ENCODE measurements at regions not wholly inside any gene's neighbourhood (a gene's known extent, or its start where the extent isn't known, plus 50 kb on each side); places are given as distances from the start of the nearest gene placed in this dataset.

GRCh38 chr10:83432261-83433045 is 706.9 kb upstream of the GHITM start:
- peaks cover 28% of the 10 kb centered on the region for H3K9me3 Mint-ChIP-seq

DNA sequence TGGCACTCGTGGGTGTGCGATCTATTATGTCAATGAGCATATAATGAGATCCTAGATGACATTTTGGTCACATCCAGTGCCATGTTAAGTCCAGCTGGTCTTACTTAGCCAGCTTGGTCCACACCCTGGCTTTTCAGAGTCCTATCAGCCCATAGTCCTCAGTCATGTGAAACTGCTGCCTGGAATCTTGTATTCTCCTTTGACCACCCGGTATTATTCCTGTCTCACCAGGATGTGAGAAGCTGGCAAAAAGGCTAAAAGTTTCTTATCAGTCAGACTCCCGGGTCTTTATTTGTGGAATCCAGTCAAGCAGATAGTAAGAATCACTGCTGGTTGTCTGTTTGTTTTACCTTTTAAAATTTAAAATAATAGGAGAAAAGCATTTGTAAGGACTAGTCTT is 705.6 kb upstream of the GHITM start:
- Mint-ChIP-seq H3K9me3 (peaks cover 22% of the 10 kb centered on the region), H3K36me3 (ENCODE audit: low read depth) (no peaks in the 10 kb centered on the region), H3K27me3 (ENCODE audit: low read depth) (no peaks in the 10 kb centered on the region), H3K4me1 (ENCODE audit: low read depth) (no peaks in the 10 kb centered on the region), H3K4me3 (ENCODE audit: low read depth) (no peak overlapping the region), H3K27ac (no peak overlapping the region)
- intact Hi-C loops (cut with micrococcal nuclease), result no loop called here
- DNase-seq (ENCODE audit: low spot score), result no peak

More at GRCh38 chr10:83432261-83433045, 706.9 kb upstream of the GHITM start:
- no peak for DNase-seq (ENCODE audit: low spot score)
- intact Hi-C loops (cut with micrococcal nuclease), result no loop called here
- H3K4me1 Mint-ChIP-seq (ENCODE audit: low read depth), result no peaks in the 10 kb centered on the region
- H3K27me3 Mint-ChIP-seq (ENCODE audit: low read depth), result no peaks in the 10 kb centered on the region
- H3K36me3 Mint-ChIP-seq (ENCODE audit: low read depth), result no peaks in the 10 kb centered on the region
- H3K27ac Mint-ChIP-seq, result no peak overlapping the region
- H3K4me3 Mint-ChIP-seq (ENCODE audit: low read depth), result no peak overlapping the region

DNA sequence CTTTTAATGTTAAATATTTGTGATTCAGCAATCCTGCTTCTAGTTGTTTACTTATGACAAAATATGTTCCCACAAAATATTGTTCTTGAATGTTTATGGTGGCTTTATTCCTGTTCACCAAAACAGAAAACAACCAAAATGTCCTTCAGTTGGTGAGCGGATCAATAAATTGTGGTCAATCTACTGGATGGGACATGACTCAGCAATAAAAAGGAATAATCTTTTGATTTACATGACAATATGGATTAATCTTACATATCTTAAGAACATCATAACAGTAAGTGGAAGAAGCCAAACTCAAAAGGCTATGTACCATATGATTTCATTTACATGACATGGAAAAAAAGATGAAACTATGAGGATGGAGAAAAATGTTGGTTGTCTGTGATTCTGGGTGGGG is 691.3 kb upstream of the GHITM start:
- Mint-ChIP-seq H3K27ac (no peak overlapping the region), H3K4me3 (ENCODE audit: low read depth) (no peak overlapping the region), H3K9me3 (peaks cover 17% of the 10 kb centered on the region), H3K27me3 (ENCODE audit: low read depth) (no peaks in the 10 kb centered on the region), H3K36me3 (ENCODE audit: low read depth) (no peaks in the 10 kb centered on the region), H3K4me1 (ENCODE audit: low read depth) (no peaks in the 10 kb centered on the region)
- no peak for DNase-seq (ENCODE audit: low spot score)
- intact Hi-C loops (cut with micrococcal nuclease), result no loop called here

- intact Hi-C loops (cut with micrococcal nuclease), result no loop called here
- no peak overlapping the region for H3K4me3 Mint-ChIP-seq (ENCODE audit: low read depth)
- no peak overlapping the region for H3K27ac Mint-ChIP-seq
- peaks cover 21% of the 10 kb centered on the region for H3K9me3 Mint-ChIP-seq
- no peaks in the 10 kb centered on the region for H3K4me1 Mint-ChIP-seq (ENCODE audit: low read depth)
- no peaks in the 10 kb centered on the region for H3K27me3 Mint-ChIP-seq (ENCODE audit: low read depth)
- H3K36me3 Mint-ChIP-seq (ENCODE audit: low read depth), result no peaks in the 10 kb centered on the region
- DNase-seq (ENCODE audit: low spot score), result no peak
These were observed 680.7 kb upstream of the GHITM start for GRCh38 chr10:83458611-83459010.

GRCh38 chr10:83459124-83459523 is 680.2 kb upstream of the GHITM start:
- H3K27me3 Mint-ChIP-seq (ENCODE audit: low read depth), result no peaks in the 10 kb centered on the region
- no peak for DNase-seq (ENCODE audit: low spot score)
- no peak overlapping the region for H3K27ac Mint-ChIP-seq
- no peaks in the 10 kb centered on the region for H3K36me3 Mint-ChIP-seq (ENCODE audit: low read depth)
- no peak overlapping the region for H3K4me3 Mint-ChIP-seq (ENCODE audit: low read depth)
- peaks cover 26% of the 10 kb centered on the region for H3K9me3 Mint-ChIP-seq
- intact Hi-C loops (cut with micrococcal nuclease), result no loop called here
- no peaks in the 10 kb centered on the region for H3K4me1 Mint-ChIP-seq (ENCODE audit: low read depth)

GRCh38 chr10:83469728-83470331 is 669.5 kb upstream of the GHITM start:
- H3K27me3 Mint-ChIP-seq (ENCODE audit: low read depth), result no peaks in the 10 kb centered on the region
- H3K36me3 Mint-ChIP-seq (ENCODE audit: low read depth), result no peaks in the 10 kb centered on the region
- H3K27ac Mint-ChIP-seq, result no peak overlapping the region
- no peak for DNase-seq (ENCODE audit: low spot score)
- no peaks in the 10 kb centered on the region for H3K4me1 Mint-ChIP-seq (ENCODE audit: low read depth)
- H3K9me3 Mint-ChIP-seq, result peaks cover 16% of the 10 kb centered on the region
- intact Hi-C loops (cut with micrococcal nuclease), result no loop called here
- H3K4me3 Mint-ChIP-seq (ENCODE audit: low read depth), result no peak overlapping the region

GRCh38 chr10:83476211-83476610 is 663.1 kb upstream of the GHITM start:
- no peak for DNase-seq (ENCODE audit: low spot score)
- Mint-ChIP-seq H3K9me3 (peaks cover 29% of the 10 kb centered on the region), H3K36me3 (ENCODE audit: low read depth) (no peaks in the 10 kb centered on the region), H3K27ac (no peak overlapping the region), H3K27me3 (ENCODE audit: low read depth) (no peaks in the 10 kb centered on the region), H3K4me1 (ENCODE audit: low read depth) (no peaks in the 10 kb centered on the region), H3K4me3 (ENCODE audit: low read depth) (no peak overlapping the region)
- intact Hi-C loops (cut with micrococcal nuclease), result no loop called here

- Mint-ChIP-seq H3K27ac (no peak overlapping the region), H3K4me1 (ENCODE audit: low read depth) (no peaks in the 10 kb centered on the region), H3K36me3 (ENCODE audit: low read depth) (no peaks in the 10 kb centered on the region), H3K4me3 (ENCODE audit: low read depth) (no peak overlapping the region), H3K27me3 (ENCODE audit: low read depth) (no peaks in the 10 kb centered on the region), H3K9me3 (peaks cover 31% of the 10 kb centered on the region)
- DNase-seq (ENCODE audit: low spot score), result no peak
- intact Hi-C loops (cut with micrococcal nuclease), result no loop called here
These were observed 650.1 kb upstream of the GHITM start for GRCh38 chr10:83489161-83489560.

- H3K27ac Mint-ChIP-seq, result no peak overlapping the region
- intact Hi-C loops (cut with micrococcal nuclease), result no loop called here
- no peak overlapping the region for H3K4me3 Mint-ChIP-seq (ENCODE audit: low read depth)
- no peak for DNase-seq (ENCODE audit: low spot score)
- peaks cover 36% of the 10 kb centered on the region for H3K9me3 Mint-ChIP-seq
- no peaks in the 10 kb centered on the region for H3K36me3 Mint-ChIP-seq (ENCODE audit: low read depth)
- no peaks in the 10 kb centered on the region for H3K4me1 Mint-ChIP-seq (ENCODE audit: low read depth)
- no peaks in the 10 kb centered on the region for H3K27me3 Mint-ChIP-seq (ENCODE audit: low read depth)
These were observed 647.3 kb upstream of the GHITM start for GRCh38 chr10:83492004-83492403.

- Mint-ChIP-seq H3K9me3 (peaks cover 37% of the 10 kb centered on the region), H3K27me3 (ENCODE audit: low read depth) (no peaks in the 10 kb centered on the region), H3K36me3 (ENCODE audit: low read depth) (no peaks in the 10 kb centered on the region), H3K4me3 (ENCODE audit: low read depth) (no peak overlapping the region), H3K4me1 (ENCODE audit: low read depth) (no peaks in the 10 kb centered on the region), H3K27ac (no peak overlapping the region)
- DNase-seq (ENCODE audit: low spot score), result no peak
- intact Hi-C loops (cut with micrococcal nuclease), result no loop called here
These were observed 626.6 kb upstream of the GHITM start for GRCh38 chr10:83512681-83513080.

GRCh38 chr10:83515001-83515400 is 624.3 kb upstream of the GHITM start:
- no peaks in the 10 kb centered on the region for H3K4me1 Mint-ChIP-seq (ENCODE audit: low read depth)
- H3K4me3 Mint-ChIP-seq (ENCODE audit: low read depth), result no peak overlapping the region
- no peaks in the 10 kb centered on the region for H3K36me3 Mint-ChIP-seq (ENCODE audit: low read depth)
- intact Hi-C loops (cut with micrococcal nuclease), result no loop called here
- no peak overlapping the region for H3K27ac Mint-ChIP-seq
- no peaks in the 10 kb centered on the region for H3K27me3 Mint-ChIP-seq (ENCODE audit: low read depth)
- DNase-seq (ENCODE audit: low spot score), result no peak
- H3K9me3 Mint-ChIP-seq, result peaks cover 39% of the 10 kb centered on the region

GRCh38 chr10:83516788-83517187 is 622.5 kb upstream of the GHITM start:
- intact Hi-C loops (cut with micrococcal nuclease), result no loop called here
- H3K36me3 Mint-ChIP-seq (ENCODE audit: low read depth), result no peaks in the 10 kb centered on the region
- H3K4me3 Mint-ChIP-seq (ENCODE audit: low read depth), result no peak overlapping the region
- H3K27ac Mint-ChIP-seq, result no peak overlapping the region
- DNase-seq (ENCODE audit: low spot score), result no peak
- H3K9me3 Mint-ChIP-seq, result peaks cover 32% of the 10 kb centered on the region
- no peaks in the 10 kb centered on the region for H3K27me3 Mint-ChIP-seq (ENCODE audit: low read depth)
- no peaks in the 10 kb centered on the region for H3K4me1 Mint-ChIP-seq (ENCODE audit: low read depth)

DNA sequence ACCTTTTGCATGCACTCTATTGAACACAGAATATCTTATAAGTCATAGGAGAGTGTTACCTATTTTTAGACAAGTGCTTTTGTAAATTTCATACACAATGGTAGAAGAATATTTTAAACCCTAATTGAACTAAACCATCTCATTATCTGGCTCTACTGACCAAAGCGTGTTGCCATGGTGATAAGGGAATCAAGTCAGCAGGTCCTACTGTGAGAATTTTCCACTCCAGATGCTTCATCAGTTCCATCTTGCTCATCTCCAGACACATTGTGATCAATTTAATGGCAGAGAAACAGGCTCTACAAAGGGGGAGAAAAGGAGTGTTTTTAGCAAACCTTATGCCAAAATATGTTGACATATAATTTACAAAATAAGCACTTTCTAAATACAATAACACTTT is 621.9 kb upstream of the GHITM start:
- DNase-seq (ENCODE audit: low spot score), result no peak
- Mint-ChIP-seq H3K27me3 (ENCODE audit: low read depth) (no peaks in the 10 kb centered on the region), H3K36me3 (ENCODE audit: low read depth) (no peaks in the 10 kb centered on the region), H3K9me3 (peaks cover 37% of the 10 kb centered on the region), H3K27ac (no peak overlapping the region), H3K4me3 (ENCODE audit: low read depth) (no peak overlapping the region), H3K4me1 (ENCODE audit: low read depth) (no peaks in the 10 kb centered on the region)
- intact Hi-C loops (cut with micrococcal nuclease), result no loop called here
